C4-2B (cell line): ENCODE measurements at regions not wholly inside any gene's neighbourhood (a gene's known extent, or its start where the extent isn't known, plus 50 kb on each side); places are given as distances from the start of the nearest gene placed in this dataset.
"Not testable (repeated sequence)": the region's sequence is repeated elsewhere in the genome, so short reads cannot be mapped to it uniquely, and the experiment has no call there.

Source experiments
- ZFX ChIP-seq: fragments of 450-650 bp; IDR thresholded peaks from 2 replicates; pipeline ENCODE4 v1.6.1; 2017
- TF ChIP-seq, protein P1 (sequence below): fragments of 450-650 bp; conservative IDR thresholded peaks from 2 replicates; pipeline ENCODE4 v1.5.1; 2017; ENCODE audit warnings: mild to moderate bottlenecking

DNA sequence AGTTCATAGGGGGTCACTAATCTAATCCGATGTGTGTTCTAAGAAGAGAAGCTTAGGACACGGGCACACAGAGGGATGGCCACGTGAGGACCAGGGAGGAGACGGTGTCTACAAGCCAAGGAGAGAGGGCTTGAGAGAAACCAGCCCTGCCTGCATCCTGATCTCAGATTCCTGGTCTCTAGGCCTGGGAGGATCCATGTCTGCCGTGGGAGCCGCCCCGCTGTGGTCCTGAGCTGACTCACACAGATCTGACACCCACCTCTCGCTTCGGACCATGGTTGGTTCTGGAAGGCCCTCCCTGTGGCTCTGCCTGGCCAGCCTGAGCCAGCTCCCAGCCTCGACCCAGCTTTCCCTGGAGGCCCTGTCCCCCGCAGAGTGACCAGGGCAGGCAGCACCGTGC is 136.2 kb downstream of the TMEM121 start:
- TF ChIP-seq, protein P1, sequence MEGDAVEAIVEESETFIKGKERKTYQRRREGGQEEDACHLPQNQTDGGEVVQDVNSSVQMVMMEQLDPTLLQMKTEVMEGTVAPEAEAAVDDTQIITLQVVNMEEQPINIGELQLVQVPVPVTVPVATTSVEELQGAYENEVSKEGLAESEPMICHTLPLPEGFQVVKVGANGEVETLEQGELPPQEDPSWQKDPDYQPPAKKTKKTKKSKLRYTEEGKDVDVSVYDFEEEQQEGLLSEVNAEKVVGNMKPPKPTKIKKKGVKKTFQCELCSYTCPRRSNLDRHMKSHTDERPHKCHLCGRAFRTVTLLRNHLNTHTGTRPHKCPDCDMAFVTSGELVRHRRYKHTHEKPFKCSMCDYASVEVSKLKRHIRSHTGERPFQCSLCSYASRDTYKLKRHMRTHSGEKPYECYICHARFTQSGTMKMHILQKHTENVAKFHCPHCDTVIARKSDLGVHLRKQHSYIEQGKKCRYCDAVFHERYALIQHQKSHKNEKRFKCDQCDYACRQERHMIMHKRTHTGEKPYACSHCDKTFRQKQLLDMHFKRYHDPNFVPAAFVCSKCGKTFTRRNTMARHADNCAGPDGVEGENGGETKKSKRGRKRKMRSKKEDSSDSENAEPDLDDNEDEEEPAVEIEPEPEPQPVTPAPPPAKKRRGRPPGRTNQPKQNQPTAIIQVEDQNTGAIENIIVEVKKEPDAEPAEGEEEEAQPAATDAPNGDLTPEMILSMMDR = not testable (repeated sequence)
- TF ChIP-seq ZFX = not testable (repeated sequence)
